GM04504 (cell line): ENCODE measurements at regions not wholly inside any gene's neighbourhood (a gene's known extent, or its start where the extent isn't known, plus 50 kb on each side); places are given as distances from the start of the nearest gene placed in this dataset.
A peak's percentile ranks its signal among the peaks of the same experiment; 100 is the strongest.
"Not testable (repeated sequence)": the region's sequence is repeated elsewhere in the genome, so short reads cannot be mapped to it uniquely, and the experiment has no call there.

Source experiments
- DNase-seq: peaks from one replicate; pipeline ENCODE4 v3.0.0-alpha.2; 2012; ENCODE audit warnings: low read depth

DNA sequence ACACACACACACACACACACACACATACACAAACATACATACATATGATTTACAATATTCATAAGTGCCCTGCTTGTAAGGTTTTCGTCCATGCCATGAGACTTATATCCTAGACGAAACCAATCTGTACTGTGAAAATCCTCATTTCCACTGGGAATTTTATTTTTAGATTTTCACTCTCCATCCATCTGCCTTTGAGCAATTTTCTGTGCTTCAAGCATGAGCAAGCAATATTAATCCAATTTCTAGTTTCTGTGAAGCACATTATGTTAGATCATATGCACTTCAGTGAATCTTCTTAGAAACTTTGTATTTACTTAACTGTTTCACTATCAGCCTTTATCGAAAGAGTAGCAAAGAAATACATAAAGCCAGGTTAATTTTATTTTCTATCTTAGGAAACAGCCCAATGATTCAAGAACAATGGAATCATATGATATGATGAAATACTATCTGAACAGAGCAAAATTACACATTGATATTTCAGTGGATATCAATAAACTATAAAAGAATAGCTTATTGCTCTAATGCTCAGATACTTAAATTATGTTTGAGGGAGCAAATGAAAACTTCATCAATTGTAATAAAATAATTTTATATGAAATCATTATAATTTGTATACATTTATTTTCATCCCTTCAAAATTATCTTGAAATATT is 1100.7 kb upstream of the MIR17HG start:
- no peak for DNase-seq

DNA sequence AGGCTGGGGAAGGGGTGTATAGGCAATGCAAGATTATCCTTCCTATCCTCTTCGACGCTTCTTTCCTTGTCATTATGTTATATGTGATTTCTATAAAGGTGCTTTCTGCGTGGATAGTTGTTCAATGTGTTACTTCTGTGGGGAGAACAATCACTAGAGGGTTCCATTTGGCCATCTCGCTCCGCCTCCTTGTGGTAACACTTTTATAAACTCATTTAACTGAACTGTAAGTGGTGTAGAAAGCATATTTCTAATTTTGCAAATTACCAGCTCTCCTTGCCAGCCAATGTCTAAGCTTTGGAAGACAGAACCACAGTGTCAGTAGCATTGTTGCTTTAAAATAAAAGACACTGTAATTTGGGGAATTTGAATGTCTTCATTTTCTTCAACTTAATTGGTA is 1093.7 kb upstream of the MIR17HG start:
- no peak for DNase-seq

DNA sequence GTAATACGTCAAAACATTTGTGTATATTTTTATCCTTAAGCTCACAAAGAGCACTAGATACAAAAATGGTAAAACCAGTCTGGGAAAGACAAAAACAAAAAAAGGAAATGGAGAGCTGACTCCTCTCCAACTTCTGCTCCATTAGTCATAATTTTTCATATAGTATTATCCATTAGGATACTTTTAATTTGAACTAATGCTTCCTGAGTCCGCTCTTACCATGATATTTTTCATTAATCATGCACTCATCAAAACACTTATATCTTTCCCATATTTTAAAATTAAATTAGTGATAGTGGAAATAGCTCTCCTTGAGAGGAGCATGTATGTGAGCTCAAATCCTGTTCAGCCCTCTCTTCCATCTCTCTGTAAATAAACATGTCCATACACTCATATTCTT is 1093.0 kb upstream of the MIR17HG start:
- no peak for DNase-seq

DNA sequence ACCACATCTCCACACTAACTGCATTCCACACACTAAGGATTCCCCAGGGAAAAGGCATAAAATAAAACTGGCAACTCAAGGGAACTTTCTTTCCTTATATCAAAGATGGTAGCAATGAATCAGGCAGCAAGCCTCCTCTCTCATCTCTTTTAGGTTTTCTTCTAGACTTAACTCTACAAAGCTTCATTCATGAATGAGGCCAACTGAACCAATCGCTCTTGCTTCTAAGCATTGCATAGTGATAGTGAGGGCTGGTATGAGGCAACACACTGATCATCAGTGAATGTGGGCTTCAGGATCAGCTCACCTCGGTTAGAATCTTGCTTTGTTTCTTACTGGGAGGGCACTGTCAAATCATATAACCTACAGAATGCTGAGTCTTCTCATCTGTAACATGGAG is 1090.7 kb upstream of the MIR17HG start:
- no peak for DNase-seq

DNA sequence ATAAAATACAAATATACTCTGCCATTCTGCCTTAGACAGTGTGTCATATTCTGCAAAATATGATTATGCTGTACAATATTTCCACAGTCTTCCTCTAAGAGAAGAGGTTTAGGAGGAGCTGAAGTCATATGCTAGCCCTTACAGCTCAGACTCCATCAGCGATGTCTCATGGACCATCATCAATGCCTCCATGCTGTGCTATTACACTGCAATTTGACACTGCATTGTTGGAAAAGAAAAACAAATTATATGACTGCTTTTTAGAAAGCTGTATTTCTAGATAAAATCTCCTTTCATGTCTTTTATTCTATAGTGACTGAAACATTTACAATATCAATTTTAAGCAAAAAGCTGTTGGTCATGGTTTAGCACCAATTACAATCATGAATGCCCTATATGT is 1089.4 kb upstream of the MIR17HG start:
- no peak for DNase-seq

DNA sequence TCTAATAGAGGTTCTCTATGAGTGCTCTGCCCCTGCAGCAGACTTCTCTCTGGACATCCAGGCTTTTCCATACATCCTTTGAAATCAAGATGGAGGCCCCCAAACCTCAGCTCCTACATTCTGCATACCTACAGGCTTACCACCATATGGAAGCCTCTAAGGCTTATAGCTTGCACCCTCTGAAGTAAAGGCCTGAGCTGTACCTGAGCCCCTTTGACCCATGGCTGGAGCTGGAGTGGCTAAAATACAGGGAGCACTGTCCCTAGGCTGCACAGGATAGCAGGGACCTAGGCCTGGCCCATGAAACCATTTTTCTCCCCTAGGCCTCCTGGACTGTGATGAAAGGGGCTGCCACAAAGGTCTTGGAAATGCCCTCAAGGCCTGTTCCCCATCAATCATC is 1086.1 kb upstream of the MIR17HG start:
- no peak for DNase-seq

DNA sequence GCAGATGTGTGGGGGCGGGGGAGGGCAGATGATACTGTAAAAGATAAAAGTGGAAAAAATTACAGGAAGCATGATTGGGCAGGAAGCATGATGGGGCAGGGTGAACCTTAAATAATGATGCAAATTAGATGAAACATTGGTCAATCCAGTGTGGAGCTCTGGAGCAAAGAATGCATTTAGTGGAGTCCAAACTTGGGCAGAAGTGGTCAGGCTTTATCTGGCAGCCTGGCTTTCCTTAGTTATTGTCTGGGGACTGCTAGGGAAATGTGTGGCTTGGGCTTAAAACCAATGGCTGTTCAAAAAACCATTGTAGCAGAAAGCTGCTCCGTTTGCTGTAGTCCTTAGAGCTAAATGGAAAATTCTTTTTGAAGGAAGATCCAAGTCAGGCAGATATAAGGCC is 1077.3 kb upstream of the MIR17HG start:
- no peak for DNase-seq

DNA sequence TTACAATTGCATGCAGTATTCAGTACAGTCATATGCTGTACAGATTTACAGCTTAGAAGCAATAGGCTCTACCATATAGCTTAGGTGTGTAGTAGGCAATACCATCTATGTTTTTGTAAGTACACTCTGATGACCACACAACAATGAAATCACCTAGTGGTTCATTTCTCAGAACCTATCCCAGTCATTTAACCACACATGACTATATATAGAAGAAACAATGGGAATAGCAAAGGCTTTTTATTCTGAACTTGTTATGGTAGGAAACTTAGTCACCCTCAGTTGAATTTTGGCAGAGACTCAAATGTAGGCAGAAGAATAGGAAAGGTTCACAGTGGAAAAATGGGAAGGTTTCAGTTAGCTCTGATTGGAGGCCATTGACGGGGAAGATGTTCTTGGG is 1075.1 kb upstream of the MIR17HG start:
- DNase-seq, result peak; percentile 1

DNA sequence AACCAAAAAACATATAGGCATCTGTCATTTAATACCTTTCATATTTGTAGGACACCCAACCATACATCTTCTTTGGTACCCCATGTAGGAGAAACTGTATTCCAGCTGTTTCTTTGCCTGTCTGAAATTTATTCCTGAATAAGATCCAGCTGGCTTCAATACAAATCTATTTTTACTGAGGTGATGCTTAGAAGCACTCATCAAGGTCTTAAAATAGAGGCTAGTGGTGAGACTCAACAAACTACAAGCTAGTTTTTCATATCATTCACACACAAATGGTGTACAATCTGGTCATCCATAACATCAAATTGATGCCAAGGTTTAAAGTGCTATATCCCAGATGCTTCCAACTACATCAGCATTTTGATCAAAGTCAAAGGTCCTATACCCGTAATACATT is 1071.3 kb upstream of the MIR17HG start:
- no peak for DNase-seq

DNA sequence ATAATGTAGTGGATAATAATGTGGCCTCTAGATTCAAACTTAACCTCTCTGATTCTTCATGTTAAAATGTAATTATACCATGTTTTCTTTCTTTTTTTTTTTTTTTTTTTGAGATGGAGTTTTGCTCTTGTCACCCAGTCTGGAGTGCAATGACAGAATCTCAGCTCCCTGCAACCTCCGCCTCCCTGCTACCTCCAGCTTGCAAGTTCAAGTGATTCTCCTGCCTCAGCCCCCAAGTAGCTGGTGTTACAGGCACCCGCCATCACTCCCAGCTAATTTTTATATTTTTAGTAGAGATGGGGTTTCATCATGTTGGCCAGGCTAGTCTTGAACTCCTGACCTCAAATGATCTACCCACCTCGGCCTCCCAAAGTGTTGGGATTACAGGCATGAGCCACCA is 1069.3 kb upstream of the MIR17HG start:
- DNase-seq, result not testable (repeated sequence)

DNA sequence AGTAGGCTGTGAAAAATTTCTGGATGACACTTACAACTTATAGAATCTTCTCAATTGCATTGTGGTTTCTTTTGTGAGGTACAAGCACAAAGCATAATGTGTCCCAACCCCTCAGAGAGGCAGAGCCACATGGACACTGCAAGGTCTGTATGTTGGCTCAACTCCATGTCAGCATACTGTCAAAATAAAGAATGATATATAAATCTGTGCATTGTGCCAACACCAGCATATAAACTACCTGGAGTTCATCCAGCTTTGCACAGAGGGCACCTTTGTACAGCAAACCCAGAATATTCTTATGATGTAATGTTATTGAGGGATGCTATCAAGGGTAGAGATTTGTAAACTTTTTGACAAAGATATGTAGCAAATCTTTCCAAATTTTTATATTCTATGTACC is 1065.8 kb upstream of the MIR17HG start:
- DNase-seq, result no peak

DNA sequence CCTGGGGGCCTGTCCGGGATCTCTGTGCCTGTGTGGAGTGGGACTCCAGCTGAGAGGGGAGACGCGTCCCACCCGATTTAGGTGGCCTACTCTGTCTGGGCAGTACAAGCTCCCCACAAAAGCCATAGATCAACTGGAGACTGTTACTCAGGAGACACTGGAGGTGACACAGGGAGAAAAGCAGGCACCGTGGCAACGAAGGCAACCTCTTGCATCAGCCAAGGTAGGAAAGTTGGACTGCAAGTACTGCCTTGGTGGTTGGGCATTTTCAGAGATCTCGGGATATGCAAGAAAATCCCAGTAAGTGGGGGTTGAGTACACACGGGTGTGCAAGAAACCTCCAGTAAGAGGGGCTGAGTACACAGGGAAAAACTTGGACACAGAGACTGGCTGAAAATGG is 1060.0 kb upstream of the MIR17HG start:
- DNase-seq, result no peak

DNA sequence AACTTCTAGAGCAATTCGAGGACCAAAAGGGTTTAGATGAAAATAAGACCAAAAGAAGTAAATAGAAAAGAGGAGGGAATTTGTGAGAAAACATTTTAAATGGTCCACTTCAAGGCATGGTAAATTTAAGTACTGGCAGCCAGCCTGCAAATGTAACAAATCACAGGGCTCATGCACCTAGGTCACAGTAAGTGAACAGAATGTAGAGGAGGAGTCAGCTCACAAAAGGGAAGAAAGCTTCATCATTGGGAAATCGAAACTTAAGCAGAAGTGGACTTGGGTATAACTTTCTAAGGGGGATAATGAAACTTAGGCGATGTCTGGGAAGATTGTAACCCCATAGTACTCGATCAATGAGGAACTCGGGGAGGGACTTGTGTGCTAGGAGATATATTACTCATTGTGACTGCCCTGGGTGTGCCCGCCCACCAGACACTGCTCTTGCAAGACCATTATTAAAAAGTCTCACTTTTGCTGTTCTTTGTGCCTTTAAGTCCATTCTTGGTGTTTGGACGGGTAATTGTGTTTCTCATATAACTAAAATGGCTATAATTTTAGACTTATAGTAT is 1053.6 kb upstream of the MIR17HG start:
- DNase-seq, result no peak

DNA sequence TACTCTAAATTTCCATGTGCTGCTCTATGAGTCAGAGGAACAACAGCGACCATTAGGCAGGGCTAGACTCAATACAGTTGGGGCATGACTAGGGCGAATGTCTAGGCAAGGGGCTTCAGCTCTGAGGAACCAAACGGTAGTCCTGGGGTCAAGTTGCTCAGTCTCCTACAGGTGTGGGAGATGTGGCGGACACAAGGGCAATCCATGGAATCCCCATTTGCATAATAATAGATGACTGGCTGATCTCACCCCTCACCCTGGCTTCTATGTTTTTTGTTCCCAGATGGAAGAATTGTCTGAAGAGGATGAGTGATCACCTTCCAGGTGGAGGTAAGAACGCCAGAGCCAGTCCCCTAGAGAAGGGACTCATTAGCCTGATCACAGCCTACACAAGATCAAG is 1048.2 kb upstream of the MIR17HG start:
- no peak for DNase-seq

DNA sequence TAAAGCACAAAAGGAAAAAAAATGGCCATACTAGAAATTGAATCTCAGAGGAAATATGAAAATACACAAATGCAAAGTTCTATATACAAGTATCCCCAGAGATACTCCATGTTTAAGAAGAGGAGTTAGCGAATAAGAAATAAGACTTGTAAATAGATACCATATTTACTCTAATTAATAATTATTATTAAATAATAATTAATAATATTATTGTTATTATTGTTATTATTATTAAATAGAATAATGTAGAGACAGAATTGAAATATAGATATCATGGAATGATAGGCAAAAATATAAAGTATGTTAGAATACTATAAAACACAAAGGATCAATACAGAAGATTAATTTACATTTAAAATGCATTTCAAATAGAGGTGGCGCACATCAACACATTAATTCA is 1047.5 kb upstream of the MIR17HG start:
- no peak for DNase-seq

DNA sequence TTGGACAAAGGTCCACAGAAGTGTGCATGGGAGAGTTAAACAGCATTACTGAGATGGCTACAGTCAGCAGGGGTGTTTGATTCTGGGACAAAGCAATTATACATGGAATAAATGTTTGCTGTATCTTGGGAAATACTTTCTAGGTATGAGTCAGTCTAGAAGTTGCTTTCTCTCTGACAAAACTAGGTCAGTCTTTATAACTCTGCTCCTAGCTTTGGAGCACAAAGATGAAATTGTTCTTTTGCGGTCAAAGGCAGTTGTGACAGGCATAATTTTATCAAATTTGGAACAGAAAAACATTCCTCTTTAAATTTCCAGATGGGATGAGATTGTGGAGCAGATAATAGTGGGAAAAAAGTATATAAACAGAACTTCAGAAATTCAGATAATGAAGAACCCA is 1045.4 kb upstream of the MIR17HG start:
- DNase-seq, result peak; percentile 32

DNA sequence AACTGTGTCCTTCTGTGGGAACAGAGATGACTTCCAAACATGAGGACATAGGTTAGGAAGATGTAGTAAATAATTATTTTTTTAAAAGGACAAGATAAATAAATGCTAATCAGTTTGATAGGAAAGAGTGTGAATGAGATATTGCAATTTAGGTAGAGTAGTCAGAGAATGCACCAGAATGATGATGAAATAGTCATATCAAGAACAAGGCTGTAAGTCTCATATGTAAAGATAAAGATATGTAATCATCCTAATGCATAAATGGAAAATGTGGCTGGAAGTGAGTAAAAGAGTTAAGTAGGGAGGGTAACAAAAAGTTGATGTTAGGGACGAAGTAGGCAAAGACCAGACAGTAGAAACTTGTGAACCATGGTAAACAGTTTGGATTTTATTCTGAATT is 1041.7 kb upstream of the MIR17HG start:
- no peak for DNase-seq

DNA sequence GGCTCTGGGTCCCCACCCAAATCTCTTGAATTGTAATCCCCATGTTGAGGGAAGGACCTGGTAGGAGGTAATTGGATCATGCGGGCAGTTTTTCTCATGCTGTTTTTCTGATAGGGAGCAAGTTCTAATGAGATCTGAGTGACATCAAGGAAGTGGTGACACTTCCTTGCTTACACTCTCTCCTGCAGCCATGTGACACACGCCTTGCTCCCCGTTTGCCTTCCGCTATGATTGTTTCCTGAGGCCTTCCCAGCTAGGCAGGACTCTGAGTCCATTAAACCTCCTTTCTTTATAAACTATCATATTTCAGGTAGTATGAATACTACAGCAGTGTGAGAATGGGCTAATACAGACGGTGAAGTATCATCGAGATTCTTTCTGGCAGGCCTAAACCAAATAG is 1040.4 kb upstream of the MIR17HG start:
- DNase-seq, result no peak

DNA sequence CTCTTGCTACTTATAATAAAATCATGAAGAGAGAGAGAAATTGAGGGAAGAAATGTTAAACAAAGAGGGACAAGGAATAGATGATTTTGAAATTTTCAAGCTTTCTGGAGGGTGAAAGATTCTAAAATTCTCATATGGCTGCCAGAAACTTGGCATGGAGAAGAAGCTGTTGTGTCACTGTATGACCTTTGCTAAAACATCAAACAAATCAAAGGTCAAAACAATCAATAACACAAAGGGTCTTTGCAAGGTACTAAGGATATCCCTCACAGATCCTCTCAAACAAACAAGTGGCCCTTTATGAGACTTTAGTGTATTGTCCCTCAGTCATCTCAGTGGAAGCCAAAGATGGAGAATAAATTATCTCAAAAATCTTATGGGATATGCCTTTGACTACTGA is 1039.2 kb upstream of the MIR17HG start:
- no peak for DNase-seq

DNA sequence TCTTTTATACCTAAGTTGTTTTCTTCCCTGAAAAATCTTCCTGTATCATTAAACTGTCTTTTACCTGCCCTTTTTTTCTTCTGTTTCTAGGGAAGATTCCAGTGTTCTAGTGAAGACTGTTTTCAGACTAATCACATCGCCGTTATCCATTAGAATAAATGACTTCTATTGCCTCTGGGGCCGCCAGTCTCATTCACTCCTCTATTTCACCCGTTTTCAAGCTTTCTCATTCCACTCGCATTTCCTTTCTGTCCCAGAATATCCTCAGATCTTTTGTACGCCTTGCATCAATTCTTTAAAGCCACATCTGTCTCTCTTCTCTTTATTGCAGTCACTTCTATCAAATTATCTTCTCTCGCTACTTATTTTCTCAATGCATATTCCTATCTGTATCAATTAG is 1035.6 kb upstream of the MIR17HG start:
- DNase-seq, result no peak

DNA sequence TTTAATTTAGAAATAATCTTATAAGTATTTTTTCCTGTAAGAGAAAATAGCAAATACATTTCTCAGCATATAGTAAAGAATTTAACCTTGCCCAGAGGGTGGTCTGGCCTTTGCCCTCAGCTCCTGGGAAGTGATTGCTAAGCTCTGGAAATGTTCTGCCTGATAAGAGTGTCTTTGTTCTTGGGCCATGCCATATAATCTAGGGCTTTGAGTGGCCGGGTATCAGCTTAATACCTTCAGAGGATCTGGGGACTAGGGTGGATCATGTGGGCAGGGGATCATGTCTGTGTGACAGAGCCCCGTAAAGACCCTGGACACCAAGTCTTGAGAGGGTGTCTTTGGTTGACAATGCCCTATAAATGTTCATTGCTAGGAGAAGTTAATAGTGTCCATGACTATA is 1032.4 kb upstream of the MIR17HG start:
- DNase-seq, result no peak

DNA sequence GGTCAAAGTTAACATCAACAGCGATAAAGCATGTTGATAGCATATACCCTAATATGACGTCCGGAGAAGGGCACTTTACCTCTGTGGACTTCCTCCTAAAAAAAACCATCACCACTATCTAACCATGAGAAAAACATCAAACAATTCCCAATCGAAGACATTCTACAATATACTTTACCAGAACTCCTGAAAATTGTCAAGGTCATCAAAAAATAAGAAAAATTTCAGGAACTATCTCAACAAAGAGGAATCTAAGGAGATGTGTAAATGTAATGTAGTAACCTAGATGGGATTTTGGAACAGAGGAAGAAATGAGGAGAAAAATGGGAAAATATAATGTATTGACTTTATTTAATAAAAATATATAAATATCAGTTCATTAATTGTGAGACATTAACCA is 1026.8 kb upstream of the MIR17HG start:
- no peak for DNase-seq

DNA sequence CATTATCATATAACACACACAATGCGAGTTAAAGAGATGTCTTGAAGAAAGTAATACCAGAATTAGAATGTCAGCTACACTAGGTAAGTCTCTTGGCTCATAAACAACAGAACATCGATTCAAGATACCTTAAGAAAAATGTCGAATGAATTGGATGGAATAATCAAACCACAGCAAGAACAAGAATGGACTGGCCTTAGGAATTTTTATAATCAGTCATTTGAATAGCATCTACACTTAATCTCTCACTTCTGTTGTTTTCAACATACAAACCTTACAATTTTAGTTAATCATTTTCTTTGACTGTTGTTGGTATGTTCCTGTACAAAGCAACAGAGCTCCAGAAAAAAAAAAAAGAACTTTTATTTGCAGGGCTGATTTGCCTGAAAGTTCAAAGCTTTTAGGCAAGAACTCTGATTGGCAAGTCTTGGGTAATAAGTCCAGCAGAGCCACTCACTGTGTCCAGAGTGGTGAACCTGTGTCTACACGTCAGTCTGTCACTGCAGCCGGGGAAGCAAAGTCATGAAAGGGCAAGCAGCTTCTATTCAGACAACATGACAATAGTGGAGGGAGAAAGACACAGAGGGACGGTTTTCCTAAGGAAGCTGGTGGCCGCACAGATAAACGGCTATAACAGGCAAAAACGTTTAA is 1026.1 kb upstream of the MIR17HG start:
- DNase-seq, result no peak

DNA sequence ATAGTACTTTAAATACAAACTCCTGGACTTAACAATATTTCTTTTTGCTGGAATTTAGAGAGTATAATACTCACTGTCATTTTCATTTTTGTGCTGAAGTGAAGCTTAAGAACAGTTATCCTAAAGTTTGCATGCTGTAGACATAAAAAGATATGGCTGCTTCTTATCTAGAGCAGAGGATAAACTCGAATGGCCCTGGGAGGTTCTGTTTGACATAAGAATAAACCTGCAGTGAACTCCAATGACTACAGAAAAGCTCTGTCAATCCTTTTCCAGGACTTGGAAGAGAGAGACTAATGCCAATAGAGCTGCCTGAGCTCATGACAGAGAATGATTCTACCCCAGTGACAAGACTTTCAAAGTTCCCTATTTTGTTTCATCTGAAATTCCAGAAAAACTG is 1017.8 kb upstream of the MIR17HG start:
- no peak for DNase-seq
